DOHH2 (cell line): ENCODE measurements at regions not wholly inside any gene's neighbourhood (a gene's known extent, or its start where the extent isn't known, plus 50 kb on each side); places are given as distances from the start of the nearest gene placed in this dataset.

ENCODE experiments used
- EZH2phosphoT487 ChIP-seq: fragments of 200-600 bp; sonication (generic); IDR thresholded peaks from 2 replicates; pipeline ENCODE4 v1.6.1; 2017; ENCODE audit warnings: borderline replicate concordance, mild to moderate bottlenecking, antibody characterized with exemption, low read length, moderate library complexity, mixed read lengths
- TF ChIP-seq, protein P1 (sequence below): fragments of 200-600 bp; sonication (generic); IDR thresholded peaks from one replicate; pipeline ENCODE4 v1.5.1; 2014; ENCODE audit warnings: antibody characterized with exemption, mild to moderate bottlenecking, low read depth, low read length; ENCODE audit not compliant: poor library complexity, severe bottlenecking

DNA sequence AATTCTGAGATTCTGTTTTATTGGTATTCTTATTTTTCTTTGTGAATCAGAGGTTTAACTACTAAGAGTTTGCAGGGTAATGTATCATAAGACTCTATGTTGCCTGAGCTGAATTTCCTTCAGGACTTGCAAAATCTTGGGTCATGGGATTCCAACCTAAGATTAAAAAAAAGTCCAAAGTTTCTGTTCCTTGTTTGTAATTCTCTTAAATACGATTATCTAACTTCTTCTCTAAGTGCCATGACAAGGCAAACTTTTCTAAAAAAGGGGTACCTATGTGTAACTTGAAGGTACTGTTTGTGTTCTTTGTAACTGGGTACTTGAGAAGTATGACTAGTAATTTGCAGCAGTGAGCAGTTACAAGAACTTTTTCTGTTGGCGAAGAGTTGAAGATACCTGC, 181.3 kb upstream of the ZEB2 start:
- TF ChIP-seq, protein P1, sequence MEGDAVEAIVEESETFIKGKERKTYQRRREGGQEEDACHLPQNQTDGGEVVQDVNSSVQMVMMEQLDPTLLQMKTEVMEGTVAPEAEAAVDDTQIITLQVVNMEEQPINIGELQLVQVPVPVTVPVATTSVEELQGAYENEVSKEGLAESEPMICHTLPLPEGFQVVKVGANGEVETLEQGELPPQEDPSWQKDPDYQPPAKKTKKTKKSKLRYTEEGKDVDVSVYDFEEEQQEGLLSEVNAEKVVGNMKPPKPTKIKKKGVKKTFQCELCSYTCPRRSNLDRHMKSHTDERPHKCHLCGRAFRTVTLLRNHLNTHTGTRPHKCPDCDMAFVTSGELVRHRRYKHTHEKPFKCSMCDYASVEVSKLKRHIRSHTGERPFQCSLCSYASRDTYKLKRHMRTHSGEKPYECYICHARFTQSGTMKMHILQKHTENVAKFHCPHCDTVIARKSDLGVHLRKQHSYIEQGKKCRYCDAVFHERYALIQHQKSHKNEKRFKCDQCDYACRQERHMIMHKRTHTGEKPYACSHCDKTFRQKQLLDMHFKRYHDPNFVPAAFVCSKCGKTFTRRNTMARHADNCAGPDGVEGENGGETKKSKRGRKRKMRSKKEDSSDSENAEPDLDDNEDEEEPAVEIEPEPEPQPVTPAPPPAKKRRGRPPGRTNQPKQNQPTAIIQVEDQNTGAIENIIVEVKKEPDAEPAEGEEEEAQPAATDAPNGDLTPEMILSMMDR = no peak
- no peak for TF ChIP-seq EZH2phosphoT487
